ENCODE measurements at regions not wholly inside any gene's neighbourhood (a gene's known extent, or its start where the extent isn't known, plus 50 kb on each side); places are given as distances from the start of the nearest gene placed in this dataset.
"Not testable (repeated sequence)": the region's sequence is repeated elsewhere in the genome, so short reads cannot be mapped to it uniquely, and the experiment has no call there.

GRCh38 chr1:177427811-177428210 lies 257.1 kb downstream of the BRINP2 start:
- no peak for DNase-seq (ENCODE audit: low read depth, low spot score)

GRCh38 chr1:177426497-177426896 lies 255.7 kb downstream of the BRINP2 start:
- DNase-seq (ENCODE audit: low read depth, low spot score) = no peak

- DNase-seq (ENCODE audit: low read depth, low spot score) = no peak
Measured at GRCh38 chr1:177425199-177425598, 254.4 kb downstream of the BRINP2 start.

- DNase-seq (ENCODE audit: low read depth, low spot score) = no peak
Measured at GRCh38 chr1:177424744-177425143, 254.0 kb downstream of the BRINP2 start.

GRCh38 chr1:177423090-177423489 lies 252.3 kb downstream of the BRINP2 start:
- no peak for DNase-seq (ENCODE audit: low read depth, low spot score)

- DNase-seq (ENCODE audit: low read depth, low spot score) = no peak
Measured at GRCh38 chr1:177413982-177414596, 243.3 kb downstream of the BRINP2 start.

GRCh38 chr1:177411381-177411780 lies 240.6 kb downstream of the BRINP2 start:
- no peak for DNase-seq (ENCODE audit: low read depth, low spot score)

GRCh38 chr1:177410179-177410766 lies 239.5 kb downstream of the BRINP2 start:
- DNase-seq (ENCODE audit: low read depth, low spot score) = no peak

GRCh38 chr1:177406323-177406722 lies 235.6 kb downstream of the BRINP2 start:
- DNase-seq (ENCODE audit: low read depth, low spot score) = not testable (repeated sequence)

- DNase-seq (ENCODE audit: low read depth, low spot score) = no peak
Measured at GRCh38 chr1:177392336-177392735, 221.6 kb downstream of the BRINP2 start.

- no peak for DNase-seq (ENCODE audit: low read depth, low spot score)
Measured at GRCh38 chr1:177385760-177386698, 215.3 kb downstream of the BRINP2 start.

GRCh38 chr1:177384461-177384860 lies 213.7 kb downstream of the BRINP2 start:
- no peak for DNase-seq (ENCODE audit: low read depth, low spot score)

- DNase-seq (ENCODE audit: low read depth, low spot score) = no peak
Measured at GRCh38 chr1:177383715-177384114, 213.0 kb downstream of the BRINP2 start.

- no peak for DNase-seq (ENCODE audit: low read depth, low spot score)
Measured at GRCh38 chr1:177377866-177378265, 207.1 kb downstream of the BRINP2 start.

GRCh38 chr1:177368255-177368654 lies 197.5 kb downstream of the BRINP2 start:
- DNase-seq (ENCODE audit: low read depth, low spot score) = no peak

- no peak for DNase-seq (ENCODE audit: low read depth, low spot score)
Measured at GRCh38 chr1:177366091-177366490, 195.3 kb downstream of the BRINP2 start.

GRCh38 chr1:177360791-177361190 lies 190.0 kb downstream of the BRINP2 start:
- no peak for DNase-seq (ENCODE audit: low read depth, low spot score)

- no peak for DNase-seq (ENCODE audit: low read depth, low spot score)
Measured at GRCh38 chr1:177356674-177357435, 186.1 kb downstream of the BRINP2 start.

GRCh38 chr1:177355575-177355974 lies 184.8 kb downstream of the BRINP2 start:
- DNase-seq (ENCODE audit: low read depth, low spot score) = no peak

GRCh38 chr1:177354247-177354646 lies 183.5 kb downstream of the BRINP2 start:
- DNase-seq (ENCODE audit: low read depth, low spot score) = no peak

- DNase-seq (ENCODE audit: low read depth, low spot score) = no peak
Measured at GRCh38 chr1:177351361-177352108, 180.8 kb downstream of the BRINP2 start.

All from smooth muscle cell of the brain vasculature (primary cell).